Adrenal gland (tissue), 9 donors: ENCODE measurements at regions not wholly inside any gene's neighbourhood (a gene's known extent, or its start where the extent isn't known, plus 50 kb on each side); places are given as distances from the start of the nearest gene placed in this dataset.

Source experiments
- DNase-seq, 7 donors: peaks; one replicate each; pipeline ENCODE4 v3.0.0-alpha.2; 2019 to 2020
- H3K27ac ChIP-seq, 5 donors: fragments of 200-600 bp; sonication (generic) in 4 of 5; 1 replicate in 3 of 5; 2 replicates in 2 of 5; pipeline versions ENCODE4 v1.5.1 to v1.8.0; 2016 to 2020; ENCODE audit warnings: mild to moderate bottlenecking in 1 of 5
- H3K27me3 ChIP-seq: fragments of 200-600 bp; 2 replicates; pipeline ENCODE4 v1.8.0; 2021
- H3K36me3 ChIP-seq, 2 donors: fragments of 200-600 bp; replicated peaks in 1 of 2; 1 replicate in 1 of 2; 2 replicates in 1 of 2; pipeline versions ENCODE4 v1.5.1 to v1.8.0; 2018 to 2022
- H3K4me1 ChIP-seq, 2 donors: fragments of 200-600 bp; replicated peaks in 1 of 2; 1 replicate in 1 of 2; 2 replicates in 1 of 2; pipeline versions ENCODE4 v1.5.1 to v1.8.0; 2018 to 2021
- H3K4me3 ChIP-seq, 4 donors: fragments of 200-600 bp; sonication (generic) in 3 of 4; one replicate each; pipeline ENCODE4 v1.5.1; 2016 to 2018
- H3K9me3 ChIP-seq, 3 donors: fragments of 200-600 bp; sonication (generic) in 1 of 3; replicated peaks in 1 of 3; 1 replicate in 2 of 3; 2 replicates in 1 of 3; pipeline versions ENCODE4 v1.5.1 to v1.8.0; 2016 to 2021
- CTCF ChIP-seq, 6 experiments: fragments of 450-650 bp in 4 of 6; fragments of 200-600 bp in 2 of 6; sonication (generic) in 1 of 6; IDR thresholded peaks; 1 replicate in 5 of 6; 2 replicates in 1 of 6; pipeline versions ENCODE4 v1.5.1 to v1.8.0; 2016 to 2021; ENCODE audit warnings: antibody characterized with exemption in 6 of 6, mild to moderate bottlenecking in 2 of 6, moderate library complexity in 1 of 6
- POLR2A ChIP-seq, 2 donors: fragments of 450-650 bp; IDR thresholded peaks; one replicate each; pipeline ENCODE4 v1.6.1; 2017; ENCODE audit warnings: antibody characterized with exemption in 2 of 2, mild to moderate bottlenecking in 2 of 2, moderate library complexity in 1 of 2
- WGBS, 4 donors: extraction: QIAGEN DNeasy Blood & Tissue Kit in 2 of 4; methylation state at CpG; one replicate each; pipeline versions ENCODE4 v1.1.5 to v1.1.7; 2013 to 2017; 5-methylcytosine and 5-hydroxymethylcytosine counted together
- intact Hi-C, 2 donors: fragments of 100-400 bp; cut with DNase I; formaldehyde crosslinking; loops; one replicate each; pipeline versions ENCODE4 v1.14.1 to v1.15.0; 2022 to 2023
- donor health status: healthy with polysubstance abuse.
- donor health status: Bipolar disorder and iron deficiency.
- donor health status: DM: yes; HTN: yes; CAD: no.
- donor health status: DM: no; HTN: no; CAD: no.
- donor health status: DM: no; HTN: no; CAD: no.

DNA sequence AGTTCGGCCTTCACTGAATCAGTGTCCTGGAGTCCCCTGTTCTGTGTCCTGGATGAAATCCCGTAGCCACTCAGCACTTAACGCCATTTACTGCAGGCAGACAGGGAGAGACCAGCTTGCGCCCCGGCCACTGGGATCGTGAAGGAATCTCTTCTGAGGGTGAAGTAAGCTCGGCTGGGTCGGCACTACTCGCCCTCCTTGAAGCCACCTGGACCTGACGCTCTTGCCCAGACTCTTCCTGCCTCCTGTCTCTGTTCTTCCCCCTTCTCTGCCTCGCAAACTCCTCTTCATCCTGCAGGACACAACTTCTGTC, 99.9 kb upstream of the ZBTB40 start:
- no peak overlapping the region for H3K4me3 ChIP-seq
- H3K27me3 ChIP-seq = no peaks in the 10 kb centered on the region
- no peak for TF ChIP-seq CTCF (IDR thresholded peaks at IDR 0.05)
- H3K4me1 ChIP-seq = peaks cover 0 to 21% of the 10 kb centered on the region in 2 donors
- WGBS, 4 donors = 22 to 32% (median 26%) methylated on average over 11 of the region's 11 CpGs
- H3K9me3 ChIP-seq = no peaks in the 10 kb centered on the region
- peak in 1 of 7 donors; percentile 39 for DNase-seq
- intact Hi-C loops = no loop called here
- peak overlapping the region in 3 of 5 donors; percentile 9 to 72 (median 63) for H3K27ac ChIP-seq
- H3K36me3 ChIP-seq = no peaks in the 10 kb centered on the region

DNA sequence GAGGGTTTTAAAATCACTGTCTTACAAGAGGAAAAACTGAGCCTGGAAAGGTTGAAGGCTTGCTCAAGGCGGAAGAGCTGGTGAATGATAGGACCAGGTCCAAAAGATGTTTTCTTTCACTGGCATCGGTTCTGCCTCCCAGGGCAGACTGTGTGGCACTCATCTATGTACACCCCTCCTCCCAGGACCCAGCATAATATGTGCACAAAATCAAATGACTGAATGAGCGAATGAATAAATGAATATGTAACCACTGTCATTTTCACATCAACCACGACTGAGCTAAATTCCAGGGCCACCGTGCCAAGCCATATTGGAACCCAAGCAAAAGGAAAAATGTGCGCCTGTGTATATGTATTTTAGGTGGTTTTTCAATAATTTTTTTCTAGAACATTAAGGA, 99.3 kb upstream of the ZBTB40 start:
- Histone ChIP-seq H3K27ac (peak overlapping the region in 2 of 5 donors; percentile 63 to 72), H3K9me3 (no peaks in the 10 kb centered on the region), H3K36me3 (no peaks in the 10 kb centered on the region), H3K4me3 (no peak overlapping the region), H3K4me1 (peaks cover 0 to 21% of the 10 kb centered on the region in 2 donors), H3K27me3 (no peaks in the 10 kb centered on the region)
- TF ChIP-seq CTCF (IDR thresholded peaks at IDR 0.05) (no peak), POLR2A (IDR thresholded peaks at IDR 0.05) (no peak)
- intact Hi-C loops = no loop called here
- DNase-seq = no peak
- 60 to 68% (median 62%) methylated on average over 6 of the region's 6 CpGs for WGBS, 4 donors

DNA sequence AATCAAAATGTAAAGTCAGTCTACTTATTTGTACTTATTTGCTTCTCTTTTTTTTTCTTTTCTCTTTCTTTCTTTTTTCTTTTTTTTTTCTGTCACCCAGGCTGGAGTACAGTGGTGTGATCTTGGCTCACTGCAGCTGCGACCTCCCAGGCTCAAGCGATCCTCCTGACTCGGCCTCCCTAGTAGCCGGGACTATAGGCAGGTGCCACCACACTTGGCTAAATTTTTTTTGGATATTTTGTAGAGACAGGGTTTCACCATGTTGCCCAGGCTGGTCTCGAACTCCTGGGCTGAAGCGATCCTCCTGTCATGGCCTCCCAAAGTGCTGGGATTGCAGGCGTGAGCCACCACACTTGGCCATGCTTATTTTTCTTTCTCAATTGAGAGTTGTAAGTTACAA, 98.8 kb upstream of the ZBTB40 start:
- WGBS, 4 donors = 88 to 93% (median 90%) methylated on average over 7 of the region's 7 CpGs

DNA sequence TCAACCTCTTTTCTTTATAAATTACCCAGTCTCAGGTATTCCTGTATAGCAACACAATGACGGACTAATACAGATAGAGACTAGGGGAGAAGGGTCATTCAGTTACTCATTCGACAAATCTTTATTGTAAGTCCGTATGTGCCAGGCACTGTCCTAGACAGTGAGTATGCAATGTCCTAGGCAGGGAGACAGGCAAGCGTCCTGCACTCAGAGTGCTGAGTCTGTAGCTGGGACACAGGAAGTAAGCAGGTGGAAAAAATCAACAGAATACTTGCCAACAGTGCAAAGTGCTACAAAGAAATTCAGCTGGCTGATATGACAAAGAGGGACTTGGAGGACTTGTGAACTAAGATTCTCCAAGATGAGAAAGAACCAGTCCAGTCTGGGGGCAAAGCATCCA, 92.2 kb upstream of the ZBTB40 start:
- TF ChIP-seq POLR2A (IDR thresholded peaks at IDR 0.05) = no peak
- no peak for TF ChIP-seq CTCF (IDR thresholded peaks at IDR 0.05)
- 70 to 91% (median 87%) methylated on average over 4 of the region's 4 CpGs for WGBS, 4 donors
- Histone ChIP-seq H3K9me3 (no peaks in the 10 kb centered on the region), H3K4me1 (no peaks in the 10 kb centered on the region), H3K4me3 (no peak overlapping the region), H3K36me3 (no peaks in the 10 kb centered on the region), H3K27ac (no peak overlapping the region), H3K27me3 (no peaks in the 10 kb centered on the region)
- DNase-seq = no peak
- intact Hi-C loops = no loop called here

More for the DNA sequence above, 98.8 kb upstream of the ZBTB40 start:
- H3K27ac ChIP-seq = no peak overlapping the region
- no peak for DNase-seq
- no peaks in the 10 kb centered on the region for H3K27me3 ChIP-seq
- H3K9me3 ChIP-seq = no peaks in the 10 kb centered on the region
- H3K4me3 ChIP-seq = no peak overlapping the region
- TF ChIP-seq CTCF (IDR thresholded peaks at IDR 0.05) (no peak), POLR2A (IDR thresholded peaks at IDR 0.05) (no peak)
- H3K36me3 ChIP-seq = no peaks in the 10 kb centered on the region
- H3K4me1 ChIP-seq = peaks cover 0 to 21% of the 10 kb centered on the region in 2 donors
- intact Hi-C loops = no loop called here
